ENCODE measurements at regions not wholly inside any gene's neighbourhood (a gene's known extent, or its start where the extent isn't known, plus 50 kb on each side); places are given as distances from the start of the nearest gene placed in this dataset.

DNA sequence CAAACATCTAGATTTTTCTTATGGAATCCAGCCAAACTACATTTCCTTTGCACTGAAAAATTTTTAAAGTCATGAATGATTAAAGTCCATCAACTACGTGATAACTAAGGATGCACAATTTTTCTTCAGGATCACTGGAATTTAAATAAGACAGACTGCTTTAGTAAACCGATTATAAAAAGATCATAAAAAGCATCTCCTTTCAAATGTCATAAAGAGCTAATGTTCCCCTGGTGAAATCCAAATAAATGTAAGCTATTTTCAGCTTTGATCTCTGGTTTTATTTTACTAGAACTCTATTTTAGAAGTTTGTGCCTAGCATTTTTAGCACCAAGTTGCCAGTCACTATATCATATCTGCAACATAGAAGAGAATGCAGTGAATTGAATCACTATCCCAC is 460.8 kb downstream of the RFC3 start:
- WGBS (ENCODE audit: extremely low coverage, insufficient read length, low lambda C conversion rate): no CpG with 5 or more reads among the region's 2 CpGs
- no peaks in the 10 kb centered on the region for H3K9me3 ChIP-seq (ENCODE audit: control insufficient read depth, low read depth, low read length)
- Mint-ChIP-seq H3K4me3 (no peak overlapping the region), H3K27me3 (ENCODE audit: low read depth) (no peaks in the 10 kb centered on the region), H3K4me1 (no peaks in the 10 kb centered on the region), H3K9me3 (peaks cover 3 to 7% of the 10 kb centered on the region in 2 experiments; a peak in 4 of 5 replicates), H3K27ac (no peak overlapping the region), H3K36me3 (ENCODE audit: insufficient read depth in 1 of 3, low read depth in 3 of 3) (peaks cover 0 to 1% (median 0%) of the 10 kb centered on the region in 3 experiments; a peak in 1 of 7 replicates)
- TF ChIP-seq, protein P1, sequence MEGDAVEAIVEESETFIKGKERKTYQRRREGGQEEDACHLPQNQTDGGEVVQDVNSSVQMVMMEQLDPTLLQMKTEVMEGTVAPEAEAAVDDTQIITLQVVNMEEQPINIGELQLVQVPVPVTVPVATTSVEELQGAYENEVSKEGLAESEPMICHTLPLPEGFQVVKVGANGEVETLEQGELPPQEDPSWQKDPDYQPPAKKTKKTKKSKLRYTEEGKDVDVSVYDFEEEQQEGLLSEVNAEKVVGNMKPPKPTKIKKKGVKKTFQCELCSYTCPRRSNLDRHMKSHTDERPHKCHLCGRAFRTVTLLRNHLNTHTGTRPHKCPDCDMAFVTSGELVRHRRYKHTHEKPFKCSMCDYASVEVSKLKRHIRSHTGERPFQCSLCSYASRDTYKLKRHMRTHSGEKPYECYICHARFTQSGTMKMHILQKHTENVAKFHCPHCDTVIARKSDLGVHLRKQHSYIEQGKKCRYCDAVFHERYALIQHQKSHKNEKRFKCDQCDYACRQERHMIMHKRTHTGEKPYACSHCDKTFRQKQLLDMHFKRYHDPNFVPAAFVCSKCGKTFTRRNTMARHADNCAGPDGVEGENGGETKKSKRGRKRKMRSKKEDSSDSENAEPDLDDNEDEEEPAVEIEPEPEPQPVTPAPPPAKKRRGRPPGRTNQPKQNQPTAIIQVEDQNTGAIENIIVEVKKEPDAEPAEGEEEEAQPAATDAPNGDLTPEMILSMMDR (conservative IDR thresholded peaks at IDR 0.05): no peak
- H2BK12ac ChIP-seq (ENCODE audit: insufficient read length, low read depth, low read length): no peak overlapping the region
- no peak overlapping the region for H2BK20ac ChIP-seq (ENCODE audit: low read depth, low read length, poor library complexity, severe bottlenecking)
- H3K23ac ChIP-seq (ENCODE audit: insufficient read length, low read depth, low read length): no peak overlapping the region
- no peak overlapping the region for H4K8ac ChIP-seq (replicated peaks; ENCODE audit: insufficient read length, low read depth, low read length)
- no peak overlapping the region for H2AK5ac ChIP-seq (ENCODE audit: insufficient read length, low read length)
- no peak overlapping the region for H3K9ac ChIP-seq (ENCODE audit: extremely low read depth, insufficient read length, low read length)
- H3K27ac ChIP-seq (ENCODE audit: insufficient read length, low read depth, low read length): no peak overlapping the region
- no peak overlapping the region for H4K91ac ChIP-seq (ENCODE audit: insufficient read length, low read depth, low read length)
- H4K20me1 ChIP-seq (ENCODE audit: control insufficient read depth, insufficient read depth, insufficient read length): no peaks in the 10 kb centered on the region
- no peak overlapping the region for H2AFZ ChIP-seq (ENCODE audit: low read length)
- H3K4me1 ChIP-seq (ENCODE audit: insufficient read depth, low read length): no peaks in the 10 kb centered on the region
- no peaks in the 10 kb centered on the region for H3K27me3 ChIP-seq (ENCODE audit: insufficient read depth, low read length)
- H3K79me1 ChIP-seq (ENCODE audit: insufficient read depth, low read depth, low read length, poor library complexity, severe bottlenecking): no peaks in the 10 kb centered on the region
- no peak overlapping the region for H3K18ac ChIP-seq (ENCODE audit: insufficient read length, low read depth, low read length)
- no peak overlapping the region for H3K14ac ChIP-seq (ENCODE audit: insufficient read depth, low read length)
- no peak overlapping the region for H2BK15ac ChIP-seq (ENCODE audit: low read depth, low read length)
- H4K5ac ChIP-seq (ENCODE audit: insufficient read length, low read depth, low read length): no peak overlapping the region
- no peak for DNase-seq
- H3K79me2 ChIP-seq (ENCODE audit: insufficient read depth, low read length): no peaks in the 10 kb centered on the region
- H3K4ac ChIP-seq (ENCODE audit: low read depth, low read length): no peak overlapping the region
- H2BK120ac ChIP-seq (ENCODE audit: low read depth, low read length, poor library complexity, severe bottlenecking): no peak overlapping the region
- H3T11ph ChIP-seq (ENCODE audit: low read length): no peak overlapping the region
- H2BK5ac ChIP-seq (ENCODE audit: insufficient read length, low read length): no peak overlapping the region
- no peak overlapping the region for H3K4me2 ChIP-seq (ENCODE audit: insufficient read depth, insufficient read length, low read length)
- H3K56ac ChIP-seq (ENCODE audit: insufficient read length, low read depth, low read length): no peak overlapping the region
- no peaks in the 10 kb centered on the region for H3K23me2 ChIP-seq (ENCODE audit: insufficient read length, low read depth, low read length, poor library complexity, severe bottlenecking)

Measured in H9 (cell line).